ENCODE measurements at regions not wholly inside any gene's neighbourhood (a gene's known extent, or its start where the extent isn't known, plus 50 kb on each side); places are given as distances from the start of the nearest gene placed in this dataset.

DNA sequence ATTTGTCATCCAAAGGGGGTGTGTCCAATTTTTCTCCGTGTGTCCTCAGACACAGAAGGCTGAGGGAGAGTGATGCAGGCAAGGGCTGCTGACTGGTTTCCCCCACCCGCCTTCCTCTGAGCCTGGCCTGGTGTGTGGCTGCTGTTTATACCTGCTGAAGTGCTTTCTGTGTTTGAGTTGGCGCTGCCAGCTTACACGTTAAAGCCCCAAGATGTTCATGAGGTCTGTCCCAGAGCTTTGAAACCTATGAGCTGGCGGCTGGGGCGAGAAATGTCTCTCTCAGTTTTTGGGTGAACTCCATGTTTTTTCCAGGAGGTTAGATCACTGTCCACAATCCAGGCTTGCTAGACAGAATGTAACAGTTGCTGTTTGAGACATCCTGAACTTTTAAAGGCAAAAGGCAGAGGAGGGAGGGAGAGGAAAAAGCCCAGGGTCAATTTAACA lies 69.0 kb upstream of the CCN2 start:
- TF ChIP-seq, protein P1, sequence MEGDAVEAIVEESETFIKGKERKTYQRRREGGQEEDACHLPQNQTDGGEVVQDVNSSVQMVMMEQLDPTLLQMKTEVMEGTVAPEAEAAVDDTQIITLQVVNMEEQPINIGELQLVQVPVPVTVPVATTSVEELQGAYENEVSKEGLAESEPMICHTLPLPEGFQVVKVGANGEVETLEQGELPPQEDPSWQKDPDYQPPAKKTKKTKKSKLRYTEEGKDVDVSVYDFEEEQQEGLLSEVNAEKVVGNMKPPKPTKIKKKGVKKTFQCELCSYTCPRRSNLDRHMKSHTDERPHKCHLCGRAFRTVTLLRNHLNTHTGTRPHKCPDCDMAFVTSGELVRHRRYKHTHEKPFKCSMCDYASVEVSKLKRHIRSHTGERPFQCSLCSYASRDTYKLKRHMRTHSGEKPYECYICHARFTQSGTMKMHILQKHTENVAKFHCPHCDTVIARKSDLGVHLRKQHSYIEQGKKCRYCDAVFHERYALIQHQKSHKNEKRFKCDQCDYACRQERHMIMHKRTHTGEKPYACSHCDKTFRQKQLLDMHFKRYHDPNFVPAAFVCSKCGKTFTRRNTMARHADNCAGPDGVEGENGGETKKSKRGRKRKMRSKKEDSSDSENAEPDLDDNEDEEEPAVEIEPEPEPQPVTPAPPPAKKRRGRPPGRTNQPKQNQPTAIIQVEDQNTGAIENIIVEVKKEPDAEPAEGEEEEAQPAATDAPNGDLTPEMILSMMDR (IDR thresholded peaks at IDR 0.05; ENCODE audit: low read depth, low read length), result no peak
- no peak for DNase-seq (ENCODE audit: extremely low read depth, low read depth)

DNA sequence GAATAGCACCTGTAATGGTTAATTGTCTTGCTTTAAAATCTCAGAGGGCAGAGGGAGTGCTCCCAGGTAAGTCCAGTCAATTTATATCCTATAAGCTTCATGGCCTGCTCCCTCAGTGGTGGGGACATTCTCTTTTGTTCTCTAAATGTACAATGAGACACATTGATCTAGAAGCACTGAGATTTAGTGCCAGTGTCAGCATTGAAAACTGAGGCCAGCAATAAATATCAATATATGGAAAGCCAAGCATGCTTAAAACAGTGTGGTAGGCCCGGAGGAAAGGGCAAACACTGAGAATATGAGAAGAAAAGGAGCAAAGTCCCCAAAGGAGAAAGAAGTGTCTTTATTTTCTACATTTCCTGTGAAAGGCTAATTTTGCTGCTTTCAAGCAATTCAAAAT lies 68.4 kb upstream of the CCN2 start:
- DNase-seq (ENCODE audit: extremely low read depth, low read depth), result no peak
- TF ChIP-seq, protein P1 (IDR thresholded peaks at IDR 0.05; ENCODE audit: low read depth, low read length), result no peak

DNA sequence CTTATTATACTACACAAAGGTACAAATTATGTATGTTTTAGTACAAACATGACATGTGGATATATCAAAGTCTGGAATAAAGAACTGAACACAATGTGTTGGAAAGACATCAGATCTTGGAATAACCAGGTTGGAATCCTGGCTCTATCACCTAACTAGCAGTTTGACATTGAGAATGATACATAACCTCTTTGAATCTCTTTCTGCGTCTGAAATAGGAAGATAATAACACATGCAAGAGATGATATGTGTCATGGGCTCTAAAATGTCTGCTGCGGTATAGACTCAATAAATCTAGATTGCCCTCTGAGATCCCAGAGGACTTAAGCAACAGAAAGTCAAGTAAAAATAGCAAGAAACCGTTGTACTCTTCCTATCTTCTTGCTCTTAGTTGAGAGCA lies 66.8 kb upstream of the CCN2 start:
- no peak for DNase-seq (ENCODE audit: extremely low read depth, low read depth)
- TF ChIP-seq, protein P1 (IDR thresholded peaks at IDR 0.05; ENCODE audit: low read depth, low read length), result no peak

DNA sequence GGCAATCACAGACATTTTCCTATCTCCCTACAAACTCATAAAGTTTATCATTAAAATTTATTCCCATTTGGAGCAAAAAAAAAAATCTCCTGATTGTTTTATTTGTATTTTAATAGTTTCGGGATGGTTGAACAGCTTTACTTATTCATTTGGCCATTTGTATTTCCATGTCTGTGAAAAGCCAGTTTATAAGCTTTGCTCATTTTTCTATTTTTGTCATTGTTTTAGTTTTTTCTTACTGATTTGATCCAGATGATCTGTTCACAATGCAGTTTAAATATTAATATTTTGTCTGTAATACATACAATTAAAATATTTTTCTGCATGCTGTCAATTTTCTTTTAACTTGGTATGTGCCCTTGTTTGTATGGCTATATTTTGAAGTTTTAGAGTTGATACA lies 65.2 kb upstream of the CCN2 start:
- no peak for DNase-seq (ENCODE audit: extremely low read depth, low read depth)
- TF ChIP-seq, protein P1 (IDR thresholded peaks at IDR 0.05; ENCODE audit: low read depth, low read length), result no peak

DNA sequence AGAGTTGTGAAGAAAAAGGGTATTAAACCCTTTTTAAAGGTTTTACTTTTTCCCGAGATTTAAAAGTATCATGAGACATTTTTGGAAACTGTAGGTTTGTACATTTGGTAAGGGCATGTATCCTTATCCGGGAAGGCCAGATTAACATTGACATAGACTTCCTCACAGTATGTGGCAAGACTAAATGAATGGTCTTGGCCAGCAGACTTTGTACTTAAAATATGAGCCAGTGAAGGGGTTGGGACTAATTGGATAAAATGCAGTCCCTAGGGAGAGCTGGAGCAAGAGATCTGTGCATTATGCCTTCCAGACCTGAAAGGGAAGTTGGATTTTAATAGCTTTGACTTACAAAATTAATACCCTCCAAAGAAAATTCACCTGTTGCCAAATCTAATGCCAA lies 60.4 kb upstream of the CCN2 start:
- DNase-seq (ENCODE audit: extremely low read depth, low read depth), result peak; percentile 67
- TF ChIP-seq, protein P1 (IDR thresholded peaks at IDR 0.05; ENCODE audit: low read depth, low read length), result no peak

DNA sequence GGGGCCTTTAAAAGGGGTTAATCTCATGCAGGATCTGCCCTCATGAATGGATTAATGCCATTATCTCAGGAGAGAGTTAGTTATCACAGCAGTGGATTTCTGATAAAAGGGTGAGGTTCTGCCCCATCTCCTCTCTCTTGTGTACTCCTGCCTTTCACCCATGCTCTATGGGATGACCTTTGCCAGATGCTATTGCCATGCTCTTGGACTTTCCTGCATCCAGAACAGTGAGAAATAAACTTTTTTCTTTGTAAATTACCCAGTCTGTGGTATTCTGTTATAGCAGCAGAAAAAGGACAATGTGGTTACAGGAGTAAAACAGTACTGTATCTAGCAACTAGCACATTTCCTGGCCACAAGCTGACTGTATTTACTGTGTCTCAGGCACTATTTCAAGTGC lies 58.0 kb upstream of the CCN2 start:
- TF ChIP-seq, protein P1 (IDR thresholded peaks at IDR 0.05; ENCODE audit: low read depth, low read length), result no peak
- no peak for DNase-seq (ENCODE audit: extremely low read depth, low read depth)

DNA sequence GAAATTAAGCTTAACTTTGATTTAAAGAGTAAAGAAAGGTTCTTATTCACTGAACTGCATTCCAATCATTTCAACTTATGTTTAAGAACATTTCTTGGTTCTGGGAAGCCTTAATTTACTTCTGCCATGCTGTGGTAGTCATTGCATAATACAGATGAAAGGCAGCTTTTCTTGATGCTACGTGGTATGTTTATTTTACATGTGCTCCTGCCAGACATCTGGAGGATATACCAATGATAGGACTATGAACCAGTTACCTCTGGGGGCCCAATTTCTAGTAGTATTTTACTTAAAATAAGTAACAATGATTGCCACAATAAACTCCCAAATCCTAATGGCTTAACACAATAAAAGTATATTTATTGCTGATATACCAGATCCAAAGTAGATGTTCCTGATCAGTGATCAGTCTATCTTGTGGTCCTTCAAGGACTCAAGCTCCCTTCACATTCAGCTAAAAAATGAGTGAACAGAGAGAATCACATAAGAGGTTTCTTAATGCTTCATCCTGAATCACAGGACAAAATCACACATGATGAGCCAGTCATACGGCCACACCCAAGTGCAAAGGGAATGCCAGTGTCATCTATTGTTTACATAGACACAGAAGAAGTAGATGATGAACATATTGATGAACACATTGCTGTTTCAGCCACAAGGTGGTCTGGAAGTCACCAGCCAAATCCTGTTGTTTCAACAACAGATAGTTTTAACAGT lies 56.5 kb upstream of the CCN2 start:
- no peak for DNase-seq (ENCODE audit: extremely low read depth, low read depth)
- TF ChIP-seq, protein P1 (IDR thresholded peaks at IDR 0.05; ENCODE audit: low read depth, low read length), result no peak
